ENCODE measurements at regions not wholly inside any gene's neighbourhood (a gene's known extent, or its start where the extent isn't known, plus 50 kb on each side); places are given as distances from the start of the nearest gene placed in this dataset.

- intact Hi-C loops (cut with DNase I), result no loop called here
- peak; percentile 44 for DNase-seq
- TF ChIP-seq EP300 (IDR thresholded peaks at IDR 0.05) (no peak), POLR2A (IDR thresholded peaks at IDR 0.05) (no peak), POLR2AphosphoS5 (IDR thresholded peaks at IDR 0.05) (no peak)
- TF ChIP-seq, protein P1, sequence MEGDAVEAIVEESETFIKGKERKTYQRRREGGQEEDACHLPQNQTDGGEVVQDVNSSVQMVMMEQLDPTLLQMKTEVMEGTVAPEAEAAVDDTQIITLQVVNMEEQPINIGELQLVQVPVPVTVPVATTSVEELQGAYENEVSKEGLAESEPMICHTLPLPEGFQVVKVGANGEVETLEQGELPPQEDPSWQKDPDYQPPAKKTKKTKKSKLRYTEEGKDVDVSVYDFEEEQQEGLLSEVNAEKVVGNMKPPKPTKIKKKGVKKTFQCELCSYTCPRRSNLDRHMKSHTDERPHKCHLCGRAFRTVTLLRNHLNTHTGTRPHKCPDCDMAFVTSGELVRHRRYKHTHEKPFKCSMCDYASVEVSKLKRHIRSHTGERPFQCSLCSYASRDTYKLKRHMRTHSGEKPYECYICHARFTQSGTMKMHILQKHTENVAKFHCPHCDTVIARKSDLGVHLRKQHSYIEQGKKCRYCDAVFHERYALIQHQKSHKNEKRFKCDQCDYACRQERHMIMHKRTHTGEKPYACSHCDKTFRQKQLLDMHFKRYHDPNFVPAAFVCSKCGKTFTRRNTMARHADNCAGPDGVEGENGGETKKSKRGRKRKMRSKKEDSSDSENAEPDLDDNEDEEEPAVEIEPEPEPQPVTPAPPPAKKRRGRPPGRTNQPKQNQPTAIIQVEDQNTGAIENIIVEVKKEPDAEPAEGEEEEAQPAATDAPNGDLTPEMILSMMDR (IDR thresholded peaks at IDR 0.05), result no peak
- Histone ChIP-seq H3K36me3 (no peaks in the 10 kb centered on the region), H3K27ac (no peak overlapping the region), H3K27me3 (peaks cover 0 to 2% (median 0%) of the 10 kb centered on the region in 3 donors), H3K4me1 (no peaks in the 10 kb centered on the region), H3K4me3 (no peak overlapping the region), H3K9me3 (no peaks in the 10 kb centered on the region)
- 33 to 66% methylated on average over 14 of the region's 14 CpGs for WGBS, 2 donors
These were observed 53.9 kb upstream of the KLF13 start for GRCh38 chr15:31272558-31273257.

DNA sequence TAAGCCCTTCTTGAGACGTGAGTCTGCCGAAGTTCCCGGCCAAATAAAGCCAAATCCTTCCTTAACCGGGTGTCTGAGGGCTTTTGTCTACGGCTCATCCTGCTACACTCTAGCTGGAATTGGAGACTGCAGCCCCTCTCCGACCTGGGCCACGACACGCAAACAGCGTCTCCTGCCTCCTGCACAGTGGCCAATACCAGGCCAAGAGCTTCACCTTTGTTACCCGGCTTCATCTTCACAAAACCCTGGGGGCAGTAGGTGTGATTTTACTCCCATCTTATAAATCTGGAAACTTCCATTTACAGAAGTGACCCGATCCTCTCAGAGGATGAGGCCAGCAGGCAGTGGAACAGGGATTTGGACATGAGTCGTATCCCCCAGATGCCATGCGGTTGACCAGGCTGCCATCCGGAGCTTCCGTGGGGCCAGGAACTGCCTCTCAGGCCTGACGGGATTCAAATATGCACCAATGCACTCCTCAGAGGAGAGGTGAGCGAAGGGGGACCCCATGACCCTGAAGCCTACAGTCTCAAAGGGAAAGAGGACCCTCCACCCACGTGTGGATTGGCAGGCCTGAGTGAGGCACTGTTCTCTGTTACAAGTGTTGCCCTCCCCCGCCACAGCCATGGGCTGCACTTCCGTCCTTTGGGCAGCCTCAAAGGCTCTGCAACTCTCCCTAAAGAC, 53.2 kb upstream of the KLF13 start:
- peak; percentile 45 for DNase-seq
- Histone ChIP-seq H3K27me3 (peaks cover 0 to 2% (median 0%) of the 10 kb centered on the region in 3 donors), H3K36me3 (no peaks in the 10 kb centered on the region), H3K27ac (no peak overlapping the region), H3K4me1 (no peaks in the 10 kb centered on the region), H3K4me3 (no peak overlapping the region), H3K9me3 (no peaks in the 10 kb centered on the region)
- 90 to 91% methylated on average over 20 of the region's 20 CpGs for WGBS, 2 donors
- no peak for TF ChIP-seq EP300 (IDR thresholded peaks at IDR 0.05)
- no peak for TF ChIP-seq POLR2AphosphoS5 (IDR thresholded peaks at IDR 0.05)
- TF ChIP-seq, protein P1 (IDR thresholded peaks at IDR 0.05), result no peak
- TF ChIP-seq POLR2A (IDR thresholded peaks at IDR 0.05), result no peak
- intact Hi-C loops (cut with DNase I), result no loop called here

GRCh38 chr15:31274496-31275330, 51.9 kb upstream of the KLF13 start:
- TF ChIP-seq POLR2AphosphoS5 (IDR thresholded peaks at IDR 0.05) (no peak), POLR2A (IDR thresholded peaks at IDR 0.05) (no peak), EP300 (IDR thresholded peaks at IDR 0.05) (no peak)
- TF ChIP-seq, protein P1 (IDR thresholded peaks at IDR 0.05), result no peak
- 55 to 68% methylated on average over 14 of the region's 14 CpGs for WGBS, 2 donors
- Histone ChIP-seq H3K4me1 (no peaks in the 10 kb centered on the region), H3K27ac (no peak overlapping the region), H3K4me3 (no peak overlapping the region), H3K27me3 (peaks cover 0 to 2% (median 0%) of the 10 kb centered on the region in 3 donors), H3K9me3 (no peaks in the 10 kb centered on the region), H3K36me3 (no peaks in the 10 kb centered on the region)
- peak; percentile 52 for DNase-seq
- intact Hi-C loops (cut with DNase I), result no loop called here

GRCh38 chr15:31275331-31276262, 51.0 kb upstream of the KLF13 start:
- Histone ChIP-seq H3K9me3 (no peaks in the 10 kb centered on the region), H3K4me1 (no peaks in the 10 kb centered on the region), H3K27me3 (peaks cover 0 to 2% (median 0%) of the 10 kb centered on the region in 3 donors), H3K27ac (no peak overlapping the region), H3K36me3 (no peaks in the 10 kb centered on the region), H3K4me3 (no peak overlapping the region)
- intact Hi-C loops (cut with DNase I), result no loop called here
- WGBS, 2 donors, result 93 to 94% methylated on average over 17 of the region's 17 CpGs
- TF ChIP-seq EP300 (IDR thresholded peaks at IDR 0.05), result no peak
- TF ChIP-seq POLR2AphosphoS5 (IDR thresholded peaks at IDR 0.05), result no peak
- TF ChIP-seq, protein P1 (IDR thresholded peaks at IDR 0.05), result no peak
- TF ChIP-seq POLR2A (IDR thresholded peaks at IDR 0.05), result no peak
- DNase-seq, result peak; percentile 59

Data from sigmoid colon (tissue), 6 donors.